DOHH2 (cell line): ENCODE measurements at regions not wholly inside any gene's neighbourhood (a gene's known extent, or its start where the extent isn't known, plus 50 kb on each side); places are given as distances from the start of the nearest gene placed in this dataset.

Experiments
- EZH2phosphoT487 ChIP-seq: fragments of 200-600 bp; sonication (generic); IDR thresholded peaks from 2 replicates; pipeline ENCODE4 v1.6.1; 2017; ENCODE audit warnings: borderline replicate concordance, mild to moderate bottlenecking, antibody characterized with exemption, low read length, moderate library complexity, mixed read lengths
- TF ChIP-seq, protein P1 (sequence below): fragments of 200-600 bp; sonication (generic); IDR thresholded peaks from one replicate; pipeline ENCODE4 v1.5.1; 2014; ENCODE audit warnings: antibody characterized with exemption, mild to moderate bottlenecking, low read depth, low read length; ENCODE audit not compliant: poor library complexity, severe bottlenecking

DNA sequence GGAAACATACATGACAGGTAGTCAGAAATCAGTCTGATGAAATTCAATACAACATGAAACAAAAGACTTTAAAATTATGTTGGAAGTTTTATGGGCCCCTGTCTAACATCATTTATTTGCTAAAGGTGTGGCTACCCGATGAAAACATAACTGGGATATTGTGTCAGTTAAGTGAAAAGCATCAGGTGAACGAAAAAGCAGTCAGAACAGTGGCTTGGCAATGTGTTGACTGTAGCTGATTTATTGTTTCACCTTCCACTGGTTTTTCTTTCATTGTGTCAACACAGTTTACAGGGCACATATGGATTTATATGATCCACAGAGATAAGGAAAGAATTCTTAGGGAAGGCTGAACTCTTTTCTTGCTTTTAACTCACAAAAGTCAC is 429.6 kb upstream of the ZNF608 start:
- TF ChIP-seq, protein P1, sequence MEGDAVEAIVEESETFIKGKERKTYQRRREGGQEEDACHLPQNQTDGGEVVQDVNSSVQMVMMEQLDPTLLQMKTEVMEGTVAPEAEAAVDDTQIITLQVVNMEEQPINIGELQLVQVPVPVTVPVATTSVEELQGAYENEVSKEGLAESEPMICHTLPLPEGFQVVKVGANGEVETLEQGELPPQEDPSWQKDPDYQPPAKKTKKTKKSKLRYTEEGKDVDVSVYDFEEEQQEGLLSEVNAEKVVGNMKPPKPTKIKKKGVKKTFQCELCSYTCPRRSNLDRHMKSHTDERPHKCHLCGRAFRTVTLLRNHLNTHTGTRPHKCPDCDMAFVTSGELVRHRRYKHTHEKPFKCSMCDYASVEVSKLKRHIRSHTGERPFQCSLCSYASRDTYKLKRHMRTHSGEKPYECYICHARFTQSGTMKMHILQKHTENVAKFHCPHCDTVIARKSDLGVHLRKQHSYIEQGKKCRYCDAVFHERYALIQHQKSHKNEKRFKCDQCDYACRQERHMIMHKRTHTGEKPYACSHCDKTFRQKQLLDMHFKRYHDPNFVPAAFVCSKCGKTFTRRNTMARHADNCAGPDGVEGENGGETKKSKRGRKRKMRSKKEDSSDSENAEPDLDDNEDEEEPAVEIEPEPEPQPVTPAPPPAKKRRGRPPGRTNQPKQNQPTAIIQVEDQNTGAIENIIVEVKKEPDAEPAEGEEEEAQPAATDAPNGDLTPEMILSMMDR = no peak
- TF ChIP-seq EZH2phosphoT487 = no peak
